ENCODE measurements at regions not wholly inside any gene's neighbourhood (a gene's known extent, or its start where the extent isn't known, plus 50 kb on each side); places are given as distances from the start of the nearest gene placed in this dataset.

- Histone ChIP-seq H3K27me3 (no peaks in the 10 kb centered on the region), H3K36me3 (no peaks in the 10 kb centered on the region), H3K9me3 (no peaks in the 10 kb centered on the region), H3K4me1 (peaks cover 3% of the 10 kb centered on the region), H3K4me3 (no peak overlapping the region), H3K27ac (no peak overlapping the region)
- DNase-seq = no peak
- intact Hi-C loops (cut with DNase I) = no loop called here
- TF ChIP-seq CTCF (IDR thresholded peaks at IDR 0.05) = no peak
- ATAC-seq = no peak
Measured at GRCh38 chr4:181968371-181968770, 274.8 kb upstream of the TENM3 start.

- ATAC-seq = no peak
- TF ChIP-seq CTCF (IDR thresholded peaks at IDR 0.05) = no peak
- no peak overlapping the region for H3K27ac ChIP-seq
- H3K36me3 ChIP-seq = no peaks in the 10 kb centered on the region
- intact Hi-C loops (cut with DNase I) = no loop called here
- no peaks in the 10 kb centered on the region for H3K27me3 ChIP-seq
- no peaks in the 10 kb centered on the region for H3K9me3 ChIP-seq
- no peak for DNase-seq
- peaks cover 3% of the 10 kb centered on the region for H3K4me1 ChIP-seq
- no peak overlapping the region for H3K4me3 ChIP-seq
Measured at GRCh38 chr4:181969151-181969550, 274.1 kb upstream of the TENM3 start.

- Histone ChIP-seq H3K4me1 (peaks cover 3% of the 10 kb centered on the region), H3K27ac (no peak overlapping the region), H3K27me3 (no peaks in the 10 kb centered on the region), H3K36me3 (no peaks in the 10 kb centered on the region), H3K4me3 (no peak overlapping the region), H3K9me3 (no peaks in the 10 kb centered on the region)
- ATAC-seq (no peak), DNase-seq (no peak)
- no peak for TF ChIP-seq CTCF (IDR thresholded peaks at IDR 0.05)
- intact Hi-C loops (cut with DNase I) = no loop called here
Measured at GRCh38 chr4:181970366-181970765, 272.8 kb upstream of the TENM3 start.

GRCh38 chr4:181971411-181971810, 271.8 kb upstream of the TENM3 start:
- DNase-seq (no peak), ATAC-seq (no peak)
- TF ChIP-seq CTCF (IDR thresholded peaks at IDR 0.05) = no peak
- Histone ChIP-seq H3K27ac (no peak overlapping the region), H3K9me3 (no peaks in the 10 kb centered on the region), H3K36me3 (no peaks in the 10 kb centered on the region), H3K4me1 (peaks cover 3% of the 10 kb centered on the region), H3K27me3 (no peaks in the 10 kb centered on the region), H3K4me3 (no peak overlapping the region)
- intact Hi-C loops (cut with DNase I) = no loop called here

GRCh38 chr4:181971973-181972372, 271.2 kb upstream of the TENM3 start:
- H3K36me3 ChIP-seq = no peaks in the 10 kb centered on the region
- ATAC-seq (no peak), DNase-seq (no peak)
- H3K27me3 ChIP-seq = no peaks in the 10 kb centered on the region
- TF ChIP-seq CTCF (IDR thresholded peaks at IDR 0.05) = no peak
- H3K4me1 ChIP-seq = peaks cover 3% of the 10 kb centered on the region
- H3K27ac ChIP-seq = no peak overlapping the region
- H3K9me3 ChIP-seq = no peaks in the 10 kb centered on the region
- no peak overlapping the region for H3K4me3 ChIP-seq
- intact Hi-C loops (cut with DNase I) = no loop called here

GRCh38 chr4:181976764-181977163, 266.4 kb upstream of the TENM3 start:
- no peaks in the 10 kb centered on the region for H3K27me3 ChIP-seq
- ATAC-seq (no peak), DNase-seq (no peak)
- no peak for TF ChIP-seq CTCF (IDR thresholded peaks at IDR 0.05)
- intact Hi-C loops (cut with DNase I) = no loop called here
- H3K4me3 ChIP-seq = no peak overlapping the region
- H3K4me1 ChIP-seq = no peaks in the 10 kb centered on the region
- H3K36me3 ChIP-seq = no peaks in the 10 kb centered on the region
- no peaks in the 10 kb centered on the region for H3K9me3 ChIP-seq
- H3K27ac ChIP-seq = no peak overlapping the region
